SK-N-SH treated with all-trans-retinoic acid at 6 μM for 48 hours (cell line): ENCODE measurements at regions not wholly inside any gene's neighbourhood (a gene's known extent, or its start where the extent isn't known, plus 50 kb on each side); places are given as distances from the start of the nearest gene placed in this dataset.
"Not testable (repeated sequence)": the region's sequence is repeated elsewhere in the genome, so short reads cannot be mapped to it uniquely, and the experiment has no call there.

Experiments
- ATAC-seq: fragments of 200-7000 bp; cut with Tn5 transposase; 3 replicates; pipeline ENCODE4 v1.9.1; 2020; ENCODE audit warnings: mild to moderate bottlenecking, moderate library complexity
- ARNTL ChIP-seq: fragments of 450-650 bp; formaldehyde crosslinking; IDR thresholded peaks from 2 replicates; pipeline ENCODE4 v1.5.0; 2020; ENCODE audit warnings: low read depth, mild to moderate bottlenecking, moderate library complexity, borderline replicate concordance
- BACH2 ChIP-seq: fragments of 250-450 bp; sonication (Bioruptor Pico); IDR thresholded peaks from 2 replicates; pipeline ENCODE4 v1.9.0; 2021; ENCODE audit warnings: mild to moderate bottlenecking, borderline replicate concordance
- CSDC2 ChIP-seq: fragments of 250-450 bp; sonication (Bioruptor Pico); IDR thresholded peaks from 2 replicates; pipeline ENCODE4 v1.5.0; 2020; ENCODE audit warnings: mild to moderate bottlenecking, moderate library complexity
- ESRRG ChIP-seq: fragments of 250-450 bp; sonication (Bioruptor Pico); IDR thresholded peaks from 2 replicates; pipeline ENCODE4 v1.6.1; 2021; ENCODE audit warnings: mild to moderate bottlenecking
- GLIS3 ChIP-seq: fragments of 250-450 bp; sonication (Bioruptor Pico); IDR thresholded peaks from 2 replicates; pipeline ENCODE4 v1.5.0; 2020; ENCODE audit warnings: mild to moderate bottlenecking, moderate library complexity
- ISL1 ChIP-seq: fragments of 250-450 bp; sonication (Bioruptor Pico); IDR thresholded peaks from 2 replicates; pipeline ENCODE4 v2.1.2; 2022; ENCODE audit warnings: mild to moderate bottlenecking, moderate library complexity
- OSR1 ChIP-seq: fragments of 250-450 bp; sonication (Bioruptor Pico); IDR thresholded peaks from 2 replicates; pipeline ENCODE4 v1.8.0; 2022; ENCODE audit warnings: moderate library complexity, mild to moderate bottlenecking, inconsistent platforms
- PPARA ChIP-seq: fragments of 250-450 bp; sonication (Bioruptor Pico); IDR thresholded peaks from 2 replicates; pipeline ENCODE4 v1.5.0; 2020; ENCODE audit warnings: mild to moderate bottlenecking, borderline replicate concordance
- SNAI2 ChIP-seq: fragments of 250-450 bp; sonication (Bioruptor Pico); IDR thresholded peaks from 2 replicates; pipeline ENCODE4 v1.5.0; 2020; ENCODE audit warnings: mild to moderate bottlenecking, moderate library complexity
- TOX ChIP-seq: fragments of 250-450 bp; sonication (Bioruptor Pico); IDR thresholded peaks from 2 replicates; pipeline ENCODE4 v1.8.0; 2021; ENCODE audit warnings: mild to moderate bottlenecking, moderate library complexity, borderline replicate concordance
- ZC3H10 ChIP-seq: fragments of 250-450 bp; sonication (Bioruptor Pico); IDR thresholded peaks from 2 replicates; pipeline ENCODE4 v1.5.1; 2021; ENCODE audit warnings: mild to moderate bottlenecking, moderate library complexity
- ZFP3 ChIP-seq: fragments of 250-450 bp; sonication (Bioruptor Pico); IDR thresholded peaks from 2 replicates; pipeline ENCODE4 v1.5.0; 2020; ENCODE audit warnings: mild to moderate bottlenecking, moderate library complexity
- ZFP30 ChIP-seq: fragments of 450-650 bp; formaldehyde crosslinking; IDR thresholded peaks from 2 replicates; pipeline ENCODE4 v1.5.0; 2022; ENCODE audit warnings: mild to moderate bottlenecking, moderate library complexity
- ZNF70 ChIP-seq: fragments of 450-650 bp; formaldehyde crosslinking; IDR thresholded peaks from 2 replicates; pipeline ENCODE4 v1.5.0; 2020; ENCODE audit warnings: mild to moderate bottlenecking, moderate library complexity
- ZNF8 ChIP-seq: fragments of 450-650 bp; formaldehyde crosslinking; IDR thresholded peaks from 2 replicates; pipeline ENCODE4 v1.5.0; 2020; ENCODE audit warnings: mild to moderate bottlenecking, moderate library complexity
- TF ChIP-seq, protein P1 (sequence below): fragments of 250-450 bp; sonication (Bioruptor Pico); IDR thresholded peaks from 2 replicates; pipeline ENCODE4 v1.8.0; 2020; ENCODE audit warnings: mild to moderate bottlenecking, moderate library complexity, borderline replicate concordance
- TF ChIP-seq, protein P2 (sequence below): fragments of 250-450 bp; sonication (Bioruptor Pico); IDR thresholded peaks from 2 replicates; pipeline ENCODE4 v1.5.0; 2020; ENCODE audit warnings: mild to moderate bottlenecking, moderate library complexity
- TF ChIP-seq, protein P3 (sequence below): fragments of 250-450 bp; sonication (Bioruptor Pico); IDR thresholded peaks from 2 replicates; pipeline ENCODE4 v1.5.1; 2021; ENCODE audit warnings: mild to moderate bottlenecking, moderate library complexity
- TF ChIP-seq, protein P4 (sequence below): fragments of 250-450 bp; sonication (Bioruptor Pico); IDR thresholded peaks from 2 replicates; pipeline ENCODE4 v1.5.1; 2020; ENCODE audit warnings: low read depth, mild to moderate bottlenecking, moderate library complexity

DNA sequence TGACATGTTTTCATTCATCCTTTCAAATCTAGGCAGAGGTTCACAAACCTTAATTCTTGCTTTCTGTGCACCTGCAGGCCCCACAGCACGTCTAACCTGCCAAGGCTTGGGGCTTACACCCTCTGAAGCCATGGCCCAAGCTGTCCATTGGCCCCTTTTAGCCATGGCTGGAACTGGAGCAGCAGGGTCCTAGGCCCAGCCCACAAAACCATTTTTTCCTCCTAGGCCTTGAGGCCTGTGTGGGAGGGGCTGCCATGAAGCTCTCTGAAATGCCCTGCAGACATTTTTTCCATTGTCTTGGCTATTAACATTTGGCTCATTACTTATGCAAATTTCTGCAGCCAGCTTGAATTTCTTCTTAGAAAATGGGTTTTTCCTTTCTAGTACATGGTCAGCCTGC, 547.5 kb downstream of the KCNH5 start:
- no peak for ATAC-seq
- TF ChIP-seq, protein P1, sequence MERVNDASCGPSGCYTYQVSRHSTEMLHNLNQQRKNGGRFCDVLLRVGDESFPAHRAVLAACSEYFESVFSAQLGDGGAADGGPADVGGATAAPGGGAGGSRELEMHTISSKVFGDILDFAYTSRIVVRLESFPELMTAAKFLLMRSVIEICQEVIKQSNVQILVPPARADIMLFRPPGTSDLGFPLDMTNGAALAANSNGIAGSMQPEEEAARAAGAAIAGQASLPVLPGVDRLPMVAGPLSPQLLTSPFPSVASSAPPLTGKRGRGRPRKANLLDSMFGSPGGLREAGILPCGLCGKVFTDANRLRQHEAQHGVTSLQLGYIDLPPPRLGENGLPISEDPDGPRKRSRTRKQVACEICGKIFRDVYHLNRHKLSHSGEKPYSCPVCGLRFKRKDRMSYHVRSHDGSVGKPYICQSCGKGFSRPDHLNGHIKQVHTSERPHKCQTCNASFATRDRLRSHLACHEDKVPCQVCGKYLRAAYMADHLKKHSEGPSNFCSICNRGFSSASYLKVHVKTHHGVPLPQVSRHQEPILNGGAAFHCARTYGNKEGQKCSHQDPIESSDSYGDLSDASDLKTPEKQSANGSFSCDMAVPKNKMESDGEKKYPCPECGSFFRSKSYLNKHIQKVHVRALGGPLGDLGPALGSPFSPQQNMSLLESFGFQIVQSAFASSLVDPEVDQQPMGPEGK (CRISPR knock-in tag) = no peak
- TF ChIP-seq, protein P2, sequence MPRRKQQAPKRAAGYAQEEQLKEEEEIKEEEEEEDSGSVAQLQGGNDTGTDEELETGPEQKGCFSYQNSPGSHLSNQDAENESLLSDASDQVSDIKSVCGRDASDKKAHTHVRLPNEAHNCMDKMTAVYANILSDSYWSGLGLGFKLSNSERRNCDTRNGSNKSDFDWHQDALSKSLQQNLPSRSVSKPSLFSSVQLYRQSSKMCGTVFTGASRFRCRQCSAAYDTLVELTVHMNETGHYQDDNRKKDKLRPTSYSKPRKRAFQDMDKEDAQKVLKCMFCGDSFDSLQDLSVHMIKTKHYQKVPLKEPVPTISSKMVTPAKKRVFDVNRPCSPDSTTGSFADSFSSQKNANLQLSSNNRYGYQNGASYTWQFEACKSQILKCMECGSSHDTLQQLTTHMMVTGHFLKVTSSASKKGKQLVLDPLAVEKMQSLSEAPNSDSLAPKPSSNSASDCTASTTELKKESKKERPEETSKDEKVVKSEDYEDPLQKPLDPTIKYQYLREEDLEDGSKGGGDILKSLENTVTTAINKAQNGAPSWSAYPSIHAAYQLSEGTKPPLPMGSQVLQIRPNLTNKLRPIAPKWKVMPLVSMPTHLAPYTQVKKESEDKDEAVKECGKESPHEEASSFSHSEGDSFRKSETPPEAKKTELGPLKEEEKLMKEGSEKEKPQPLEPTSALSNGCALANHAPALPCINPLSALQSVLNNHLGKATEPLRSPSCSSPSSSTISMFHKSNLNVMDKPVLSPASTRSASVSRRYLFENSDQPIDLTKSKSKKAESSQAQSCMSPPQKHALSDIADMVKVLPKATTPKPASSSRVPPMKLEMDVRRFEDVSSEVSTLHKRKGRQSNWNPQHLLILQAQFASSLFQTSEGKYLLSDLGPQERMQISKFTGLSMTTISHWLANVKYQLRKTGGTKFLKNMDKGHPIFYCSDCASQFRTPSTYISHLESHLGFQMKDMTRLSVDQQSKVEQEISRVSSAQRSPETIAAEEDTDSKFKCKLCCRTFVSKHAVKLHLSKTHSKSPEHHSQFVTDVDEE (CRISPR knock-in tag) = no peak
- no peak for TF ChIP-seq ZNF8 (CRISPR knock-in tag)
- TF ChIP-seq ARNTL (CRISPR knock-in tag) = no peak
- TF ChIP-seq BACH2 (CRISPR knock-in tag) = no peak
- no peak for TF ChIP-seq ZFP3 (CRISPR knock-in tag)
- TF ChIP-seq CSDC2 (CRISPR knock-in tag) = no peak
- TF ChIP-seq, protein P3, sequence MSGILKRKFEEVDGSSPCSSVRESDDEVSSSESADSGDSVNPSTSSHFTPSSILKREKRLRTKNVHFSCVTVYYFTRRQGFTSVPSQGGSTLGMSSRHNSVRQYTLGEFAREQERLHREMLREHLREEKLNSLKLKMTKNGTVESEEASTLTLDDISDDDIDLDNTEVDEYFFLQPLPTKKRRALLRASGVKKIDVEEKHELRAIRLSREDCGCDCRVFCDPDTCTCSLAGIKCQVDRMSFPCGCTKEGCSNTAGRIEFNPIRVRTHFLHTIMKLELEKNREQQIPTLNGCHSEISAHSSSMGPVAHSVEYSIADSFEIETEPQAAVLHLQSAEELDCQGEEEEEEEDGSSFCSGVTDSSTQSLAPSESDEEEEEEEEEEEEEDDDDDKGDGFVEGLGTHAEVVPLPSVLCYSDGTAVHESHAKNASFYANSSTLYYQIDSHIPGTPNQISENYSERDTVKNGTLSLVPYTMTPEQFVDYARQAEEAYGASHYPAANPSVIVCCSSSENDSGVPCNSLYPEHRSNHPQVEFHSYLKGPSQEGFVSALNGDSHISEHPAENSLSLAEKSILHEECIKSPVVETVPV (CRISPR knock-in tag) = no peak
- TF ChIP-seq GLIS3 (CRISPR knock-in tag) = no peak
- no peak for TF ChIP-seq TOX (CRISPR knock-in tag)
- TF ChIP-seq ZC3H10 (CRISPR knock-in tag) = no peak
- TF ChIP-seq, protein P4, sequence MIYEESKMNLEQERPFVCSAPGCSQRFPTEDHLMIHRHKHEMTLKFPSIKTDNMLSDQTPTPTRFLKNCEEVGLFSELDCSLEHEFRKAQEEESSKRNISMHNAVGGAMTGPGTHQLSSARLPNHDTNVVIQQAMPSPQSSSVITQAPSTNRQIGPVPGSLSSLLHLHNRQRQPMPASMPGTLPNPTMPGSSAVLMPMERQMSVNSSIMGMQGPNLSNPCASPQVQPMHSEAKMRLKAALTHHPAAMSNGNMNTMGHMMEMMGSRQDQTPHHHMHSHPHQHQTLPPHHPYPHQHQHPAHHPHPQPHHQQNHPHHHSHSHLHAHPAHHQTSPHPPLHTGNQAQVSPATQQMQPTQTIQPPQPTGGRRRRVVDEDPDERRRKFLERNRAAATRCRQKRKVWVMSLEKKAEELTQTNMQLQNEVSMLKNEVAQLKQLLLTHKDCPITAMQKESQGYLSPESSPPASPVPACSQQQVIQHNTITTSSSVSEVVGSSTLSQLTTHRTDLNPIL (CRISPR knock-in tag) = no peak
- no peak for TF ChIP-seq ISL1
- TF ChIP-seq SNAI2 (CRISPR knock-in tag) = no peak
- no peak for TF ChIP-seq ESRRG (CRISPR knock-in tag)
- TF ChIP-seq OSR1 (CRISPR knock-in tag) = no peak

DNA sequence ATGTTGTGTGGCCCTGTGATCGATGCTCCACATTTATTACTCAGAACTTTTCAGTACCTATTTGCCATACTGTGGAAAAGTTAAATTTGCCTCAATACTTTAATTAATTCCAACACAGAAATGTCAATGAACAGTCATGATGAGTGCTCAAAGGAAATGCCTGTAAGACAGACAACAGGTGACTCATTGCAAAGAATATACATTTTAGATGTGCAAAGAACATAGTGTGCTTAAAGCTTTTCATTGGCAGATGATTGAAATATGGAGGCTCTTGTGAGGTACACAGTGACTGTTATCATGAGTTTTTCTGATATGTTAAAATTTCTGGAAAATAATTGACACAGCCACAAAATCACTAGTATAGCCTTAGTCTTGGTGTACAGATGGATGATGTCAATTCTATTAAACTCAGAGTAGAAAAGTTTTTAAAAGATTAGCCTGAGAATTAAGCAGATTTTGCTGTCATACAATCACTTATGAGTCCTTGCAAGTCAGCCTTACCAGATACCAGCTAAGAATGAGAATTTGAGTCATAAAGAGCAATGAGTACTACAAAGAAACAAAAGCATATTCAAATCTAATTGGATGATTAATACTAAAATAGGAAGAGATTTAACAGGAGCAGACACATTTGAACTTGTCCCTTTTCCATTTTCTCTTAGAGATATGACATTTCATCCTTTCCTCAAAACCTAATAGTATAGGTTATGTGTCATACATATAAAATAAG, 544.1 kb downstream of the KCNH5 start:
- ATAC-seq = no peak
- no peak for TF ChIP-seq ZFP3 (CRISPR knock-in tag)
- TF ChIP-seq, protein P4 (CRISPR knock-in tag) = no peak
- TF ChIP-seq PPARA (CRISPR knock-in tag) = no peak
- TF ChIP-seq GLIS3 (CRISPR knock-in tag) = no peak
- no peak for TF ChIP-seq ARNTL (CRISPR knock-in tag)
- no peak for TF ChIP-seq ZFP30 (CRISPR knock-in tag)
- no peak for TF ChIP-seq SNAI2 (CRISPR knock-in tag)
- TF ChIP-seq ZNF70 (CRISPR knock-in tag) = no peak

DNA sequence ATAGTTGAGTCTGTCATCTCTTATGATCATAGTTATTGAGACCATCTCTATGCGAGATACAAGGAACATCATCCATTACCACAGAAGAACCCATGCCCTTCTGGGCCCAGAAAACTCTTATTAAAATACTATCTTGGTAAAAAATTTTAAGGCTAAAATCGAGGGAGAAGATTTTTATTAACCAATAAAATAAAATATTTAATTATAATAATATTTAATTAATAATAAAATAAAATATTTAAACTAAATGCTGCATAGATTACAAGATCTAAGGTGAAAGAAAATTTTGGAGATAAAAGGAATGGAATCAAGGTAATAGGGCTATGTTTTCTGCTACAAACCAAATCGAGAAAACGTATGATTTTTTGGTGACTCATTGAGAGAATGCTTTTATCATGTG, 540.2 kb downstream of the KCNH5 start:
- ATAC-seq = no peak
- TF ChIP-seq CSDC2 (CRISPR knock-in tag) (no peak), PPARA (CRISPR knock-in tag) (no peak), ARNTL (CRISPR knock-in tag) (no peak)
- TF ChIP-seq, protein P4 (CRISPR knock-in tag) = no peak
- TF ChIP-seq, all 23 proteins: peak for 0

DNA sequence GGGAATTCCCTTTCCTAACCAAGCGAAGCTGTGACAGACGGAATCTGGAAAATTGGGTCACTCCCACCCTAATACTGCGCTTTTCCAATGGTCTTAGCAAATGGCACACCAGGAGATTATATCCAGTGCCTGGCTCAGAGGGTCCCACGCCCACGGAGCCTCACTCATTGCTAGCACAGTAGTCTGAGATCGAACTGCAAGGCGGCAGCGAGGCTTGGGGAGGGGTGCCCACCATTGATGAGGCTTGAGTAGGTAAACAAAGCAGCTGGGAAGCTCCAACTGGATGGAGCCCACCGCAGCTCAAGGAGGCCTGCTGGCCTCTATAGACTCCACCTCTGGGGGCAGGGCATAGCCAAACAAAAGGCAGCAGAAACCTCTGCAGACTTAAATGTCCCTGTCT, 523.9 kb downstream of the KCNH5 start:
- not testable (repeated sequence) for ATAC-seq
